KMS-11 (cell line): ENCODE measurements at regions not wholly inside any gene's neighbourhood (a gene's known extent, or its start where the extent isn't known, plus 50 kb on each side); places are given as distances from the start of the nearest gene placed in this dataset.

Experiments used
- H2AFZ ChIP-seq: fragments of 200-600 bp; sonication (generic); 2 replicates; pipeline ENCODE4 v1.6.1; 2016; ENCODE audit warnings: antibody characterized with exemption, mixed run types, low read depth
- H3K27ac ChIP-seq: fragments of 200-600 bp; sonication (generic); 2 replicates; pipeline ENCODE4 v1.6.1; 2016; ENCODE audit warnings: mild to moderate bottlenecking, mixed run types
- H3K27me3 ChIP-seq: fragments of 200-600 bp; sonication (generic); 2 replicates; pipeline ENCODE4 v1.6.1; 2017; ENCODE audit warnings: mild to moderate bottlenecking, low read depth, mixed run types, moderate library complexity; ENCODE audit not compliant: insufficient read depth
- H3K36me3 ChIP-seq: fragments of 200-600 bp; sonication (generic); 2 replicates; pipeline ENCODE4 v1.6.1; 2017; ENCODE audit warnings: mild to moderate bottlenecking, mixed run types; ENCODE audit not compliant: insufficient read depth
- H3K4me1 ChIP-seq: fragments of 200-600 bp; sonication (generic); 2 replicates; pipeline ENCODE4 v1.6.1; 2016; ENCODE audit warnings: mild to moderate bottlenecking, low read depth, mixed run types; ENCODE audit not compliant: poor library complexity, severe bottlenecking
- H3K4me2 ChIP-seq: fragments of 200-600 bp; sonication (generic); 2 replicates; pipeline ENCODE4 v1.7.0; 2016; ENCODE audit warnings: mild to moderate bottlenecking, mixed run types
- H3K4me3 ChIP-seq: fragments of 200-600 bp; sonication (generic); IDR thresholded peaks from 2 replicates; pipeline ENCODE4 v1.6.1; 2017; ENCODE audit warnings: low read depth, low read length, mixed read lengths; ENCODE audit not compliant: insufficient read depth
- H3K79me2 ChIP-seq: fragments of 200-600 bp; sonication (generic); 2 replicates; pipeline ENCODE4 v1.6.1; 2016; ENCODE audit warnings: low read depth, mixed run types; ENCODE audit not compliant: insufficient read depth
- H3K9ac ChIP-seq: fragments of 200-600 bp; sonication (generic); 2 replicates; pipeline ENCODE4 v1.6.1; 2016; ENCODE audit warnings: mild to moderate bottlenecking, mixed run types
- H4K20me1 ChIP-seq: fragments of 200-600 bp; sonication (generic); 2 replicates; pipeline ENCODE4 v1.6.1; 2016; ENCODE audit warnings: mild to moderate bottlenecking, mixed run types; ENCODE audit not compliant: insufficient read depth
- CTCF ChIP-seq: fragments of 200-600 bp; sonication (generic); conservative IDR thresholded peaks from 2 replicates; pipeline ENCODE4 v1.6.1; 2017; ENCODE audit warnings: low read depth, mild to moderate bottlenecking, antibody characterized with exemption, low read length, moderate library complexity, mixed read lengths

- no peak overlapping the region for H2AFZ ChIP-seq
- no peaks in the 10 kb centered on the region for H3K4me1 ChIP-seq
Measured at GRCh38 chr2:234682492-234683228, 185.8 kb upstream of the ARL4C start.

GRCh38 chr2:234680688-234681619, 184.1 kb upstream of the ARL4C start:
- no peaks in the 10 kb centered on the region for H3K79me2 ChIP-seq
- no peaks in the 10 kb centered on the region for H3K27me3 ChIP-seq
- no peak overlapping the region for H2AFZ ChIP-seq
- no peaks in the 10 kb centered on the region for H3K36me3 ChIP-seq
- H3K27ac ChIP-seq: no peak overlapping the region
- H3K4me2 ChIP-seq: no peak overlapping the region
- TF ChIP-seq CTCF: no peak
- H3K9ac ChIP-seq: no peak overlapping the region
- H3K4me3 ChIP-seq: no peak overlapping the region
- H4K20me1 ChIP-seq: no peaks in the 10 kb centered on the region
- H3K4me1 ChIP-seq: no peaks in the 10 kb centered on the region

More at GRCh38 chr2:234682492-234683228, 185.8 kb upstream of the ARL4C start:
- Histone ChIP-seq H4K20me1 (no peaks in the 10 kb centered on the region), H3K9ac (no peak overlapping the region), H3K4me3 (no peak overlapping the region), H3K27me3 (no peaks in the 10 kb centered on the region), H3K79me2 (no peaks in the 10 kb centered on the region), H3K36me3 (no peaks in the 10 kb centered on the region), H3K4me2 (no peak overlapping the region), H3K27ac (no peak overlapping the region)
- no peak for TF ChIP-seq CTCF

GRCh38 chr2:234679741-234680687, 183.1 kb upstream of the ARL4C start:
- Histone ChIP-seq H2AFZ (no peak overlapping the region), H3K4me2 (no peak overlapping the region), H3K9ac (no peak overlapping the region), H3K27ac (no peak overlapping the region), H3K79me2 (no peaks in the 10 kb centered on the region), H3K4me1 (no peaks in the 10 kb centered on the region), H3K27me3 (no peaks in the 10 kb centered on the region), H3K4me3 (no peak overlapping the region), H3K36me3 (no peaks in the 10 kb centered on the region), H4K20me1 (no peaks in the 10 kb centered on the region)
- TF ChIP-seq CTCF: no peak

- Histone ChIP-seq H3K4me1 (no peaks in the 10 kb centered on the region), H3K4me2 (no peak overlapping the region), H2AFZ (no peak overlapping the region)
Measured at GRCh38 chr2:234679301-234679740, 182.4 kb upstream of the ARL4C start.

More at GRCh38 chr2:234679301-234679740, 182.4 kb upstream of the ARL4C start:
- Histone ChIP-seq H3K9ac (no peak overlapping the region), H3K36me3 (no peaks in the 10 kb centered on the region), H3K79me2 (no peaks in the 10 kb centered on the region), H3K4me3 (no peak overlapping the region), H3K27me3 (no peaks in the 10 kb centered on the region), H4K20me1 (no peaks in the 10 kb centered on the region), H3K27ac (no peak overlapping the region)
- no peak for TF ChIP-seq CTCF
